ENCODE measurements at regions not wholly inside any gene's neighbourhood (a gene's known extent, or its start where the extent isn't known, plus 50 kb on each side); places are given as distances from the start of the nearest gene placed in this dataset.

- TF ChIP-seq POLR2AphosphoS5 (IDR thresholded peaks at IDR 0.05; ENCODE audit: low read depth) (no peak), REST (IDR thresholded peaks at IDR 0.05; ENCODE audit: insufficient replicate concordance, low read depth) (no peak)
- H3K27me3 ChIP-seq (ENCODE audit: insufficient read depth, poor library complexity, severe bottlenecking) = no peaks in the 10 kb centered on the region
- H3K4me3 ChIP-seq (replicated peaks; ENCODE audit: insufficient read depth, low read length) = no peak overlapping the region
- H3K27ac ChIP-seq (replicated peaks) = no peak overlapping the region
- no peak for DNase-seq (ENCODE audit: low read depth in 1 of 2, low spot score in 1 of 2)
Observed at GRCh38 chr7:13014011-13014410, 326.6 kb downstream of the ARL4A start.

- no peaks in the 10 kb centered on the region for H3K27me3 ChIP-seq (ENCODE audit: insufficient read depth, poor library complexity, severe bottlenecking)
- DNase-seq (ENCODE audit: low read depth in 1 of 2, low spot score in 1 of 2) = no peak
- H3K27ac ChIP-seq (replicated peaks) = no peak overlapping the region
- H3K4me3 ChIP-seq (replicated peaks; ENCODE audit: insufficient read depth, low read length) = no peak overlapping the region
- TF ChIP-seq POLR2AphosphoS5 (IDR thresholded peaks at IDR 0.05; ENCODE audit: low read depth) = no peak
- TF ChIP-seq GABPA (IDR thresholded peaks at IDR 0.05; ENCODE audit: low read depth) = no peak
- no peak for TF ChIP-seq SPI1 (IDR thresholded peaks at IDR 0.05; ENCODE audit: borderline replicate concordance, low read depth)
- TF ChIP-seq CTCF (IDR thresholded peaks at IDR 0.05; ENCODE audit: insufficient read depth, low read length) = no peak
- TF ChIP-seq REST (IDR thresholded peaks at IDR 0.05; ENCODE audit: insufficient replicate concordance, low read depth) = no peak
Observed at GRCh38 chr7:13016036-13016581, 328.7 kb downstream of the ARL4A start.

- H3K27ac ChIP-seq (replicated peaks) = no peak overlapping the region
- no peak overlapping the region for H3K4me3 ChIP-seq (replicated peaks; ENCODE audit: insufficient read depth, low read length)
- TF ChIP-seq GABPA (IDR thresholded peaks at IDR 0.05; ENCODE audit: low read depth) = no peak
- TF ChIP-seq SPI1 (IDR thresholded peaks at IDR 0.05; ENCODE audit: borderline replicate concordance, low read depth) = no peak
- TF ChIP-seq CTCF (IDR thresholded peaks at IDR 0.05; ENCODE audit: insufficient read depth, low read length) = no peak
- no peak for TF ChIP-seq POLR2AphosphoS5 (IDR thresholded peaks at IDR 0.05; ENCODE audit: low read depth)
- no peak for TF ChIP-seq REST (IDR thresholded peaks at IDR 0.05; ENCODE audit: insufficient replicate concordance, low read depth)
- H3K27me3 ChIP-seq (ENCODE audit: insufficient read depth, poor library complexity, severe bottlenecking) = no peaks in the 10 kb centered on the region
- no peak for DNase-seq (ENCODE audit: low read depth in 1 of 2, low spot score in 1 of 2)
Observed at GRCh38 chr7:13016592-13017332, 329.3 kb downstream of the ARL4A start.
